ENCODE measurements at regions not wholly inside any gene's neighbourhood (a gene's known extent, or its start where the extent isn't known, plus 50 kb on each side); places are given as distances from the start of the nearest gene placed in this dataset.

DNA sequence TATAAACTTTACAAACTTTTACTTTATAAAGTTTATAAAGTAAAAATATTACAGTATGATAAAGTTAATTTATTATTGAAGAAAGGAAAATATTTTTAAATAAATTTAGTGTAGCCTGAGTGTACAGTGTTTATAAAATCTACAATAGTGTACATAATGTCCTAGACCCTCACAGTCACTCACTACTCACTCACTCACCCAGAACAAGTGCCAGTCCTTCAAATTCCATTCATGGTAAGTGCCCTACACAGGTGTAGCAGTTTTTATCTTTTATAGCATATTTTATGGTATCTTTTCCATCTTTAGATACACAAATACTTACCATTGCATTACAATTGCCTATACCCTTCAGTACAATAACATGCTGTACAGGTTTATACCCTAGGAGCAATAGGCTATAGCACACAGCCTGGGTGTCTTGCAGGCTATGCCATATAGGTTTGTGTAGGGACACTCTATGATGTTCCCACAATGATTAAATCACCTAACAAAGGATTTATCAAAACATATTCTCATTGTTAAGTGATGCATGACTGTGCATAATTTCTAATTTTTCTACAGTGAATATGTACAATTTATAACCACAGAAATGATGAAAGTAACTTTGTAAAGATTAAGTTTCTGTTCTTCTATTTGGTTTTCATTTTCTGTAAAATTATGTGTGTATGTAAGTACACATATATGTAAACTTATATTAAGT lies 98.0 kb downstream of the SPRY2 start:
- H3K4me1 ChIP-seq: no peaks in the 10 kb centered on the region
- H3K4me3 ChIP-seq: no peak overlapping the region
- no peaks in the 10 kb centered on the region for H3K36me3 ChIP-seq
- H3K9me3 ChIP-seq: no peaks in the 10 kb centered on the region
- no peak overlapping the region for H3K27ac ChIP-seq
- no peak for DNase-seq
- no peak for ATAC-seq
- intact Hi-C loops (cut with DNase I): loop anchor here in 1 of 10 donors (5.0 kb wide), 1 partner anchor 94 kb away; no protein-coding TSS in a partner anchor
- no peak for TF ChIP-seq POLR2A (IDR thresholded peaks at IDR 0.05)
- TF ChIP-seq, protein P1, sequence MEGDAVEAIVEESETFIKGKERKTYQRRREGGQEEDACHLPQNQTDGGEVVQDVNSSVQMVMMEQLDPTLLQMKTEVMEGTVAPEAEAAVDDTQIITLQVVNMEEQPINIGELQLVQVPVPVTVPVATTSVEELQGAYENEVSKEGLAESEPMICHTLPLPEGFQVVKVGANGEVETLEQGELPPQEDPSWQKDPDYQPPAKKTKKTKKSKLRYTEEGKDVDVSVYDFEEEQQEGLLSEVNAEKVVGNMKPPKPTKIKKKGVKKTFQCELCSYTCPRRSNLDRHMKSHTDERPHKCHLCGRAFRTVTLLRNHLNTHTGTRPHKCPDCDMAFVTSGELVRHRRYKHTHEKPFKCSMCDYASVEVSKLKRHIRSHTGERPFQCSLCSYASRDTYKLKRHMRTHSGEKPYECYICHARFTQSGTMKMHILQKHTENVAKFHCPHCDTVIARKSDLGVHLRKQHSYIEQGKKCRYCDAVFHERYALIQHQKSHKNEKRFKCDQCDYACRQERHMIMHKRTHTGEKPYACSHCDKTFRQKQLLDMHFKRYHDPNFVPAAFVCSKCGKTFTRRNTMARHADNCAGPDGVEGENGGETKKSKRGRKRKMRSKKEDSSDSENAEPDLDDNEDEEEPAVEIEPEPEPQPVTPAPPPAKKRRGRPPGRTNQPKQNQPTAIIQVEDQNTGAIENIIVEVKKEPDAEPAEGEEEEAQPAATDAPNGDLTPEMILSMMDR (IDR thresholded peaks at IDR 0.05): no peak
- H3K27me3 ChIP-seq: no peaks in the 10 kb centered on the region

DNA sequence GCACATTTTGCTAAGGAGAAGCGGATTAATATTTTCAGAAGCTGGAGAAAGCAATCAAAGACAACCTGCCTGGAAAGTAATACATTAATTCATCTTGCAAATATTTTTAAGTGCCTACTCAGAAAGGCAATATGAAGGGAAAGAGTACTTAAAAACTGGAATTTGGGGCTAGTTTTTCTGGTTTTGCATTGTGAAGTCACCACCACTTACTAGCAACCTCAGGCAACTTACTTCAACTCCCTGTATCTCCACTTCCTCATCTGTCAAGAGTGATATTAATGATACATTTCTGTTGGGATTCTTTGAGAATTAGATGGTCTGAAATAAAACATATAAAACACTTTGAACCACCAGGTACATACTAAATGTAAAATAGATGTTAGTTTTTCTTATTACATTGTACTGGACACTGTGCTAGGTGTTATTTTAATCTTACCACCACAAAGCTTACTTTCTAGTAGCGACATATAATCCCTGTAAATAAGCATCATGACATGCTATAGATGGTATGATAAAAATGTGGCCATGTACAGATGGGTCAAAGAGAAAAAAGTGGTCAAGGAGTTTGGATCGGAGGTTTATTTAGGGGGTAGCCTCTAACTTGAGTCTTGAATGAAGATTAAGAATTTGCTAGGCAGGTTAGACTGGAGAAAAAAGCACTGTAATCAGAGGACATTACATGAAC lies 101.2 kb downstream of the SPRY2 start:
- no peak overlapping the region for H3K4me3 ChIP-seq
- intact Hi-C loops (cut with DNase I): loop anchor here in 1 of 10 donors (5.0 kb wide), 2 partner anchors 38 to 98 kb away; no protein-coding TSS in a partner anchor
- no peak for TF ChIP-seq POLR2A (IDR thresholded peaks at IDR 0.05)
- TF ChIP-seq, protein P1 (IDR thresholded peaks at IDR 0.05): no peak
- DNase-seq: no peak
- H3K9me3 ChIP-seq: no peaks in the 10 kb centered on the region
- no peaks in the 10 kb centered on the region for H3K27me3 ChIP-seq
- H3K4me1 ChIP-seq: peaks cover 0 to 11% (median 7%) of the 10 kb centered on the region in 12 donors
- no peaks in the 10 kb centered on the region for H3K36me3 ChIP-seq
- no peak overlapping the region for H3K27ac ChIP-seq
- ATAC-seq: no peak
- 62 to 92% (median 85%) methylated on average over 3 of the region's 3 CpGs for WGBS, 4 donors

DNA sequence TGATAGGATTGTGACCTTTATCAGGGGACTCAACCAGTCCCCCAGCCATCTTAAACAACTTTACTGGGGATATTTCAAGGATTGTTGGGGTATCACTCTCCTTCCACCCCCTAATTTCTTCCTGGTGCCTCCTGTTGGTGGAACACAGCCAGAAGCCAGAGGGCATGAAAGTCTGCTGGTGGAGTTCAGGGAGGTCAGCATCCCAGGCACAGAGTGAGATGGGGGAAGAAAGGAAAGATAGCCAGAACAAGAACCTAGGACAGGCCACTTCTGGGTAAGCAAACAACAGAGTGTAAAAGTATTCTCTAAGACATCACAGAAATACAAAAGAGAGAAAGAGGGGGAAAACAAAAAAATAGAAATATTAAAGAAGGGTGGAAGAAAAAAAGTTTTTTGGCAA lies 101.8 kb downstream of the SPRY2 start:
- DNase-seq (no peak), ATAC-seq (no peak)
- intact Hi-C loops (cut with DNase I): loop anchor here in 1 of 10 donors (5.0 kb wide), 1 partner anchor 38 kb away; no protein-coding TSS in a partner anchor
- peaks cover 0 to 11% (median 7%) of the 10 kb centered on the region in 12 donors for H3K4me1 ChIP-seq
- H3K27ac ChIP-seq: no peak overlapping the region
- TF ChIP-seq POLR2A (IDR thresholded peaks at IDR 0.05): no peak
- TF ChIP-seq, protein P1 (IDR thresholded peaks at IDR 0.05): no peak
- H3K27me3 ChIP-seq: no peaks in the 10 kb centered on the region
- no peaks in the 10 kb centered on the region for H3K36me3 ChIP-seq
- H3K9me3 ChIP-seq: no peaks in the 10 kb centered on the region
- H3K4me3 ChIP-seq: no peak overlapping the region

DNA sequence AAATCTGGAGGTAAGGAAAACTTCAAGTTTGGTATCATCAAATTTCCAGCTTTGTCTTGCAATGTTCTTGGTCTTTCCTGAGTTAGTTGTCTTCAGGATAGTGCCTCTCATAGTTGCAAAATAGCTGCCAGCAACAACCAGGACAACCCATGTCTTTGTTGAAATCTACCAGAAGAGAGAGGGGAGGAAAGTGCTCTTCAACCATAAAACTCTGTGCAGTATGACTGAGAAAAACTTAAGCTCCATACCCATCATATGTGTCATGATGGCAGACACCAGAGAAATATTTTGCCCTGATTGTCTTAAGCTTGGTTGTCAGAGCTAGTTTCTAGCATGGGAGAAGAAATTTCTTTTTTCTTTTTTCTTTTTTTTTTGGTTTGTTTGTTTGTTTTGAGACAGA lies 103.3 kb downstream of the SPRY2 start:
- DNase-seq: no peak
- H3K36me3 ChIP-seq: no peaks in the 10 kb centered on the region
- no peak for TF ChIP-seq POLR2A (IDR thresholded peaks at IDR 0.05)
- TF ChIP-seq, protein P1 (IDR thresholded peaks at IDR 0.05): no peak
- H3K4me3 ChIP-seq: no peak overlapping the region
- H3K27me3 ChIP-seq: no peaks in the 10 kb centered on the region
- H3K9me3 ChIP-seq: no peaks in the 10 kb centered on the region
- intact Hi-C loops (cut with DNase I): loop anchor here in 1 of 10 donors (5.0 kb wide), 1 partner anchor 40 kb away; no protein-coding TSS in a partner anchor
- no peak for ATAC-seq
- H3K4me1 ChIP-seq: peaks cover 0 to 11% (median 7%) of the 10 kb centered on the region in 12 donors
- no peak overlapping the region for H3K27ac ChIP-seq

Measured in heart left ventricle (tissue), 16 donors.